Stimulated activated naive CD8-positive, alpha-beta T cell treated with anti-CD3 and anti-CD28 coated beads, Interleukin-15, amount 100 ng/mL, for 72 hours (primary cell): ENCODE measurements at regions not wholly inside any gene's neighbourhood (a gene's known extent, or its start where the extent isn't known, plus 50 kb on each side); places are given as distances from the start of the nearest gene placed in this dataset.

ENCODE experiments used
- ATAC-seq: fragments of 150-1000 bp; cut with Tn5 transposase; 2 replicates; pipeline ENCODE4 v1.10.0; 2021; ENCODE audit warnings: mild to moderate bottlenecking, moderate library complexity
- DNase-seq, 2 donors: peaks; one replicate each; pipeline ENCODE4 v3.0.0; 2021 to 2022
- H3K27ac Mint-ChIP-seq, 2 donors: one replicate each; pipeline ENCODE4 v1.8.0; 2022; ENCODE audit warnings: mild to moderate bottlenecking in 2 of 2, mixed read lengths in 2 of 2, moderate library complexity in 2 of 2
- H3K27me3 Mint-ChIP-seq: one replicate; pipeline ENCODE4 v1.8.0; 2022; ENCODE audit warnings: mixed read lengths
- H3K4me1 Mint-ChIP-seq: one replicate; pipeline ENCODE4 v1.8.0; 2022; ENCODE audit warnings: mild to moderate bottlenecking, mixed read lengths
- H3K4me3 Mint-ChIP-seq, 2 donors: one replicate each; pipeline ENCODE4 v1.8.0; 2022; ENCODE audit warnings: mild to moderate bottlenecking in 2 of 2, mixed read lengths in 2 of 2, moderate library complexity in 1 of 2
- H3K9me3 Mint-ChIP-seq, 2 donors: one replicate each; pipeline ENCODE4 v1.8.0; 2022; ENCODE audit warnings: mixed read lengths in 2 of 2

- Mint-ChIP-seq H3K4me3 (no peak overlapping the region), H3K27me3 (no peaks in the 10 kb centered on the region), H3K27ac (no peak overlapping the region), H3K4me1 (no peaks in the 10 kb centered on the region), H3K9me3 (no peaks in the 10 kb centered on the region)
- DNase-seq, result no peak
- no peak for ATAC-seq
Observed at GRCh38 chr3:110389005-110389404, 682.6 kb upstream of the NECTIN3 start.

GRCh38 chr3:110390372-110390771, 681.2 kb upstream of the NECTIN3 start:
- H3K4me1 Mint-ChIP-seq, result no peaks in the 10 kb centered on the region
- no peak overlapping the region for H3K4me3 Mint-ChIP-seq
- DNase-seq (no peak), ATAC-seq (no peak)
- H3K27me3 Mint-ChIP-seq, result no peaks in the 10 kb centered on the region
- H3K9me3 Mint-ChIP-seq, result no peaks in the 10 kb centered on the region
- H3K27ac Mint-ChIP-seq, result no peak overlapping the region

DNA sequence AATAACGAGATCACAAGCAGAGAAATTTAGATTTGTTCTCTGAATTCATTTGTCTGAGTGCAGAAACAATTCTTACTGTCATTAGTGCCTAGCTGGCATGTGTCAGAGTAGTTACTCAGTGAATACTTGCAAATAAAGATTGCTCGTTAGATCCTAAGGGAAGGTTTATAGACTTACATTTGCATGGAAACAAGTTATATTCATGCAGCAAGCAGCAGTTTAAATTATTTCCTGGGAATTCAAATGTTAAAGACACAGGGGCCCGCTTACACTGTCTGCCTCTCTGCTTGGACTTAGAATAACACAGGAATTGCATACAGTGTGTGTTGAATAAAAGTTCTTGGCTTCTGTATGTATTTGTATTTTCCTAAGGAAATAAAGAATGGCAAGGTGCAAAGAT, 680.6 kb upstream of the NECTIN3 start:
- no peaks in the 10 kb centered on the region for H3K4me1 Mint-ChIP-seq
- DNase-seq (no peak), ATAC-seq (no peak)
- H3K27me3 Mint-ChIP-seq, result no peaks in the 10 kb centered on the region
- no peak overlapping the region for H3K4me3 Mint-ChIP-seq
- H3K27ac Mint-ChIP-seq, result no peak overlapping the region
- no peaks in the 10 kb centered on the region for H3K9me3 Mint-ChIP-seq

DNA sequence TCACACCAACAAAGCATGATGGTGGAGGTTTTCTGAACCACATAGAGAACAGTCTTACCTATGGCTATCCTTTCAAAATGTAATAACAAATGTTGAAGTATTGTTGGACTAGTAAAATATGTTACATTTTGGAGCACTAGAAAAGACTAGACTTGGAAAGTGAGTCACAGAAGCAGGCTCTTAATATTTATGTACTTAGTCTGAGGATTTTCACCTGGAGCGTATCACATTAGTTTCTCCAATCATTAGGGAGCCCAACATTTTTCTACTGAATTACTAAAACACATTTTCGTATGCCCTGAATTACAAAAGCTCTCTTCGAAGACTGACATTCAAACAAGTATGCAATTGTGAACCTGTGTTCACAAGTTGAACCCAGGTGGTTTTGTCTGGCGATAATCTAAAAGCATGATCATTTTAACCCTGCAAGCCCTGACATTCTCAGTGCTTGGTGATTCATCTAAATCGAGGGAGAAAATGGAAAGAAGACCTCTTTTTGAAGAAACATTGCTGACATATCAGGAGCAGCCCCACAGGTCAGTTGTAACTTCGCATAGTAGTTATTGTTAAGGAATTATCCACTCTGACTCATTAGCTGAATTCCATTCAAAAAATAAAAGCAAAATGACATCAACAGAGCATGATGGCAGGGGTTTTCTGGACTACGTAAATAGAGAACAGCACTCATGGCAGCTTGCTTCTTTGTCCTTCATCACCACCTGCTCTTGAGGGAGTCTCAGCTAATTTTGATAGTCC, 679.8 kb upstream of the NECTIN3 start:
- Mint-ChIP-seq H3K27me3 (no peaks in the 10 kb centered on the region), H3K9me3 (no peaks in the 10 kb centered on the region), H3K27ac (no peak overlapping the region), H3K4me1 (no peaks in the 10 kb centered on the region), H3K4me3 (no peak overlapping the region)
- DNase-seq (no peak), ATAC-seq (no peak)

DNA sequence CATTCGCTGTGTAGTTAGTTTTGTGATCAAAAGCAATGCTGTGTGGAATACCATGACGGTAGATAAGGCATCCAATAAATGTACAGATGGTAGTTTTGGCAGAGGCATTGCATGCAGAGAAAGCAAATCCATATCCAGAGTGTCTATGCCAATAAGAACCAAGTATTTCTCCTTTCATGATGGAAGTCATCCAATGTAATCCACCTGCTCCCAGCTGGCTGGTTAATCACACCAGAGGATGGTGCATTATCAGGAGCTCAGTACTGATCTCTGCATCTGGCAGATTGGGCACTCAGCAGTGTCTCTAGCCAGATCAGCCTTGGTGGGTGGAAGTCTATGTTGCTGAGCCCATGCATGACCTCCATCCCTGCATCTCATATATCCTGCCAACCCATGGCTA, 677.7 kb upstream of the NECTIN3 start:
- ATAC-seq, result no peak
- no peak overlapping the region for H3K4me3 Mint-ChIP-seq

DNA sequence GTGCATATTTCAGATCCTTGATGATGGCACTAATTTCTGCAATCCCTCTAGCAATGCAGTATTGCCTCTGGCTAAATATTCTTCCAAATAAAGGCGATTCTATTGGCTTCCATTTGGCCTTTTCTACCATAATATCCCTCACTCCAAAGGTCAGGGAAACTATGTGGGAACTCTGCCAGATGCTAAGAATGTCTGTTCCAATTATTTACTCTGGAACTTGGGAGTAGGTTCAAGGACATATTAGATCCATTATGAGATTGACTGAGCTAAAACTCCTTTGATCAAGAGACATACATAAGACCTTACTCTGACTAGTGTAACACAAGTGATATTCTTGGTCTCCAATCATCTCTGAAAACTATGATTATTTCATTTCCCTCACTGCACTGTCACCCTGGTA, 674.5 kb upstream of the NECTIN3 start:
- H3K4me3 Mint-ChIP-seq, result no peak overlapping the region
- DNase-seq (no peak), ATAC-seq (no peak)
- no peaks in the 10 kb centered on the region for H3K27me3 Mint-ChIP-seq
- no peaks in the 10 kb centered on the region for H3K4me1 Mint-ChIP-seq
- peaks cover 5 to 18% of the 10 kb centered on the region in 2 donors for H3K9me3 Mint-ChIP-seq
- H3K27ac Mint-ChIP-seq, result no peak overlapping the region

More for the DNA sequence above, 677.7 kb upstream of the NECTIN3 start:
- Mint-ChIP-seq H3K9me3 (no peaks in the 10 kb centered on the region), H3K27ac (no peak overlapping the region), H3K27me3 (no peaks in the 10 kb centered on the region), H3K4me1 (no peaks in the 10 kb centered on the region)
- DNase-seq, result no peak

GRCh38 chr3:110400315-110400714, 671.3 kb upstream of the NECTIN3 start:
- no peaks in the 10 kb centered on the region for H3K27me3 Mint-ChIP-seq
- H3K4me1 Mint-ChIP-seq, result no peaks in the 10 kb centered on the region
- ATAC-seq (no peak), DNase-seq (no peak)
- no peak overlapping the region for H3K27ac Mint-ChIP-seq
- H3K9me3 Mint-ChIP-seq, result peaks cover 5 to 18% of the 10 kb centered on the region in 2 donors
- H3K4me3 Mint-ChIP-seq, result no peak overlapping the region

DNA sequence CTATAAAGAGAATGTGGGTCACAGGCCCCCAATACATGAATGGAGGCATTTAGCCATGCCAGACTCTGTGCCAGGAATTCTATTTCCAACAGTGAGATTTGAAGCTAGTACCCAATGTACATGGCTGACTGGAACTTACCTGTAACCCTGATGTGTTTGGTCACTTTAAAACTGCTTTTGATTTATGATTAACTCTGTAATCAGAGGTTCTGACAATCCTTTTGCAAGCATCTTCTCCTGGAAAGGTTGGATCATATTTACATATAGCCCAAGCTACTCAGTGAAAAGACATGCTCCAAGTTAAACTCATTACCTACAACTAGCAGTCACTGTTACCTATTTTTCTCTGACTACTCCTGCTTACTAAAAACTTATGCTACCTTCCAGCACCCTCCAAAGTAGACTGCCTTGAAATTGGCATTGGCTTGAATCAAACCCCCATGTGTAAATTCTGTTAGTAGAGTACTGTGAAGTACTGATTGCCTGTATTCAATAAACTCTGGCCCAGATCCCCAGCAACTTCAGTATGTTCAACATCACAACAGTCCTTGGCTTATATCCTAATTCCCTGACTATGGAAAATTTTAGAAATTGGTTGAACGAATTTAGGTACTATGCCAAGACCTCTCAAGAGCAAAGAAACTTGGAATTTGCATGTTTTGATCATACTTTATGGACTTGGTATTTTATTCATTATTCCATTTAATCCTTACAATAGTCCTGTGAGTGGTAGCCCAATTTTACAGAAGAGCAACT, 665.6 kb upstream of the NECTIN3 start:
- Mint-ChIP-seq H3K9me3 (peaks cover 0 to 9% of the 10 kb centered on the region in 2 donors), H3K4me1 (no peaks in the 10 kb centered on the region), H3K27me3 (no peaks in the 10 kb centered on the region), H3K4me3 (no peak overlapping the region), H3K27ac (no peak overlapping the region)
- ATAC-seq, result no peak
- no peak for DNase-seq

DNA sequence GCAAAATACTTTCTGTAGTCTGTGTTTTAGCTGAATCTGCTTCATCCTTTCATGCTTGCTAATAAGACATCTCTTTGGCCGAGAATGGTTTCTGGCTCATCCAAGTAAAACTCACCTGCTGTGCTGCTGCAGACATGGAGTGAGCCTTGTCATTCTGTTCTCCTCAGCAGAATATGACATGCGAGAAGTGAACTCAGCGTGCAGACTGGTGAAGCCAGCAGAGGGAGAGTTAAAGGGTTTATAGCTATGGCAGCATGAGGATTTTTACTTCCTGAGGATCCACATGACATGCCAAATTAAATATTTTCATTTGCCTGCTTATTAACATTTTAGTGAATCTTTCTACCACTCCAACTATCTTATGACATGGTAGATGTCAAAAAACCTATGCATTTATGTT, 658.4 kb upstream of the NECTIN3 start:
- no peaks in the 10 kb centered on the region for H3K27me3 Mint-ChIP-seq
- no peaks in the 10 kb centered on the region for H3K9me3 Mint-ChIP-seq
- H3K4me3 Mint-ChIP-seq, result no peak overlapping the region
- no peak overlapping the region for H3K27ac Mint-ChIP-seq
- no peaks in the 10 kb centered on the region for H3K4me1 Mint-ChIP-seq
- no peak for DNase-seq
- ATAC-seq, result no peak

DNA sequence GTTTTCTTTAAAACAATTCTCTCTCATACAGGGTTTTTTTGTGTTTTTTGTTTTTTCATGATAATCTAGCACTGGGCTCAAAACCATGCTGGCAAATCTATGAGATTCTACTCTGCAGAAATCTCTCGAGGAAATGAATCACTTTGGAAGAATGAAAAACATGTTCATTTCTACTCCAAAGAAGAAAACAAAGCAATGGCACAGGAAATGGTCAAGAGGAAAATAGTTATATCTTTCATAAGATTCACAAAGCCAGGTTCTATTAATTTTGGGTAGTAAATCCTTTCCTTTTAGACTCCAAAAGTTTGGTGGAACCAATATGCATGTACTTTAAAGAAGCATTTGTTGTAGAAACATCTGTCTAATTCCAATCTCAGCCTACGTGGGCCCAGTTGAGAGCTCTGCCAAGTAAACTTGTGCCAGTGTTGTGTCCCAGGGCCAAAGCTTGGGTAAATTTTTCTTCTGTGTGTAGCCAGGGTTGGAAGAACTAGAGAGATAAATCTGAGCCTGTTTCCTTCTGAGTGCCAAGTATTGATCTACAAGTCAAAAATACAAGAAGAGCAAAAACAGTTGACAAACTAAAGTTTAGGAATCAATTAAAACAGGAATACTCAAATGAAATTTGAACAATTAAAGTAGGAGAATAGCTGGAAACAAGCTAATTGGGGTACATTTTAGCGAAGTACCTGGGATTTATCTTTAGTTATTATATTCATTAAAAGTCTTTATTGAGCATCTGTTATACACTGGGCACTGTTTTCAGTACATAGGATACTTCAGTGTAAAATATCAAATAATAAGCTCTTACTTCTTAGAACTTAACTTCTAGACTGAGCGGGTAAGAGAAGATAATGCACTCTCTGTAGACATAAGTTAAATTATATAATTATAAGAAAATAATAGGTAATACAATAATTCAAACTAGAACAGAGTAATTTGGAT, 657.5 kb upstream of the NECTIN3 start:
- H3K9me3 Mint-ChIP-seq, result no peaks in the 10 kb centered on the region
- no peak for DNase-seq
- H3K4me1 Mint-ChIP-seq, result no peaks in the 10 kb centered on the region
- ATAC-seq, result no peak
- H3K27me3 Mint-ChIP-seq, result no peaks in the 10 kb centered on the region
- H3K4me3 Mint-ChIP-seq, result no peak overlapping the region
- H3K27ac Mint-ChIP-seq, result no peak overlapping the region

GRCh38 chr3:110414855-110415254, 656.8 kb upstream of the NECTIN3 start:
- no peak for ATAC-seq
- no peak for DNase-seq
- Mint-ChIP-seq H3K27me3 (no peaks in the 10 kb centered on the region), H3K4me3 (no peak overlapping the region), H3K4me1 (no peaks in the 10 kb centered on the region), H3K27ac (no peak overlapping the region), H3K9me3 (no peaks in the 10 kb centered on the region)

GRCh38 chr3:110419096-110419495, 652.5 kb upstream of the NECTIN3 start:
- Mint-ChIP-seq H3K27ac (no peak overlapping the region), H3K4me3 (no peak overlapping the region), H3K9me3 (no peaks in the 10 kb centered on the region), H3K27me3 (no peaks in the 10 kb centered on the region), H3K4me1 (no peaks in the 10 kb centered on the region)
- no peak for ATAC-seq
- no peak for DNase-seq

DNA sequence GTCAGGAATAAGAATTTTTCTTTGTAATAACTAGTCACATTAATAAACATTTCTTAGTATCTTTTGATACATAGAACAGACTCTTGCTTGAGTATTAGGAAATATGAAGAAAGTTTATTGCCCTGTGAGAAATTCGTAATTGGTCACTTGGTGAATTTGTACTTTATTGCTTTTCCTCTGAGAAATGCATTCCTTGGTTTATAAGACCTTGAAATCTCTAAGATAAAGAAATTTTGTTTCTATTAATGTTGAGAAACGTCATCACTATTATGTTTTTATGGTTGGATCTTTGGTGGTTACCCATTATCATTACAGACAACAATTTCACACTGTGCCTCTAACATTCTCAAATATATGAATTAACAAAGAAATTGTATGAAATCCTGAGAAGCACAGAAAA, 652.0 kb upstream of the NECTIN3 start:
- H3K27ac Mint-ChIP-seq, result no peak overlapping the region
- no peaks in the 10 kb centered on the region for H3K9me3 Mint-ChIP-seq
- H3K4me1 Mint-ChIP-seq, result no peaks in the 10 kb centered on the region
- ATAC-seq, result no peak
- H3K4me3 Mint-ChIP-seq, result no peak overlapping the region
- no peaks in the 10 kb centered on the region for H3K27me3 Mint-ChIP-seq
- DNase-seq, result no peak

DNA sequence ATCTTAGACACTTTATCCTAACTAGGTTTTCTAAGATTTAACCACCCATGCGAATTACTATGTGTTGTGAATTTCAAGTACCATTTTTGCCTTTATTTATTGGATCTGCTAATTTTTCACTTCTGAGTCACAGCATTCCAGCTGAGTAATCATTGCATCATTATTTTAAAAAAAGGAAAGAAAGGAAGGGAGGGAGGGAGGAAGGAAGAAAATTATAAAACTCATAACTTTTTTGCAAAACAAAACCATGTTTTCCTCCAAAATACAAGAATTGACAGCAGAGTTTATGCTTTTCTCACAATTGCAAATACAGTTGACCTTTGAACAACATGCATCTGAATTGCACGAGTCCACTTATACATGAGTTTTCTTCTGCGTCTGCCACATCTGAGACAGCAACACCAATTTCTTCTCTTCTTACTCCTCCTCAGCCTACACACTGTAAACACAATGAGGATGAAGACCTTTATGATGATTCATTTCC, 651.4 kb upstream of the NECTIN3 start:
- Mint-ChIP-seq H3K27me3 (no peaks in the 10 kb centered on the region), H3K9me3 (no peaks in the 10 kb centered on the region), H3K4me1 (no peaks in the 10 kb centered on the region), H3K27ac (no peak overlapping the region), H3K4me3 (no peak overlapping the region)
- DNase-seq (no peak), ATAC-seq (no peak)

- no peak for DNase-seq
- Mint-ChIP-seq H3K9me3 (no peaks in the 10 kb centered on the region), H3K4me1 (no peaks in the 10 kb centered on the region), H3K27me3 (no peaks in the 10 kb centered on the region), H3K27ac (no peak overlapping the region), H3K4me3 (no peak overlapping the region)
- no peak for ATAC-seq
Observed at GRCh38 chr3:110423276-110423675, 648.3 kb upstream of the NECTIN3 start.

DNA sequence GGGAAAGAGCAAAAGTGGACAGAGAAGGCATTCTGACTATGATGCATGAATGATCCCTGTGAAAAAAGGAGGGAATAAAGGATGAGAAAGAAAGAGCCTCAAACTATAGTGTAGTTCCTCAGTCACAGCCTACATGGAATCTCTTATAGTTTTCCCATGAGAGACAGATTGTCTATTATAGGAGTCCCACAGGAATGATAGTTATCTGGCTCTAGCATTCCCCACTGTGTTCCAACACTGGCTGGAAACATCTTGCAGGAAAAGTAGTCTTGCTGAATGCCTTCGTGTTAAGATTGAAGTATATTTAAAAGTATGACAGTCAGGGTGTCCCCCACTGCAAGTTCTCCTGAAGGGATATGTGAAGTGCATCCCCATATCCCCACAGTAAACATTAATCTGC, 641.5 kb upstream of the NECTIN3 start:
- no peaks in the 10 kb centered on the region for H3K9me3 Mint-ChIP-seq
- ATAC-seq (no peak), DNase-seq (no peak)
- H3K27me3 Mint-ChIP-seq, result no peaks in the 10 kb centered on the region
- no peak overlapping the region for H3K4me3 Mint-ChIP-seq
- H3K27ac Mint-ChIP-seq, result no peak overlapping the region
- no peaks in the 10 kb centered on the region for H3K4me1 Mint-ChIP-seq
